ENCODE measurements at regions not wholly inside any gene's neighbourhood (a gene's known extent, or its start where the extent isn't known, plus 50 kb on each side); places are given as distances from the start of the nearest gene placed in this dataset.

DNA sequence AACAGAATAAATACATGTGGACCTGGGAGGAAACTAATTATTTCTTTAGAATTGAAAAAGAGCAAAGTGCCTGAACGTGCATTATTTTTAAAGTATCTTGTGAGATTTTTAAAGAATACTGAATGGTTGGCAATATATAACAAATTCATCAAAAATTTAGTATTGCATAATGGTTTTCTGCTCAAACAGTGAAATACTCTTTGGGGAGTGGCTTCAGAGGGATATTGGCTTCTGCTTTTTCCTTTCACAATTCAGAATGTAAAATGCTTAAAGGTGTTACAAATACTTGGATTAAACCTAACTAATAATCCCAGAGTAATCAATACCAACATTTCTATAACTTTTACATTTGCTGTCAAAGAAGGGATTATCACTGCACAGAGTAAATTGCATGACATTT lies 379.3 kb upstream of the CHD1 start:
- no peak overlapping the region for H3K4me3 ChIP-seq (ENCODE audit: low read depth, low read length)
- TF ChIP-seq, protein P1, sequence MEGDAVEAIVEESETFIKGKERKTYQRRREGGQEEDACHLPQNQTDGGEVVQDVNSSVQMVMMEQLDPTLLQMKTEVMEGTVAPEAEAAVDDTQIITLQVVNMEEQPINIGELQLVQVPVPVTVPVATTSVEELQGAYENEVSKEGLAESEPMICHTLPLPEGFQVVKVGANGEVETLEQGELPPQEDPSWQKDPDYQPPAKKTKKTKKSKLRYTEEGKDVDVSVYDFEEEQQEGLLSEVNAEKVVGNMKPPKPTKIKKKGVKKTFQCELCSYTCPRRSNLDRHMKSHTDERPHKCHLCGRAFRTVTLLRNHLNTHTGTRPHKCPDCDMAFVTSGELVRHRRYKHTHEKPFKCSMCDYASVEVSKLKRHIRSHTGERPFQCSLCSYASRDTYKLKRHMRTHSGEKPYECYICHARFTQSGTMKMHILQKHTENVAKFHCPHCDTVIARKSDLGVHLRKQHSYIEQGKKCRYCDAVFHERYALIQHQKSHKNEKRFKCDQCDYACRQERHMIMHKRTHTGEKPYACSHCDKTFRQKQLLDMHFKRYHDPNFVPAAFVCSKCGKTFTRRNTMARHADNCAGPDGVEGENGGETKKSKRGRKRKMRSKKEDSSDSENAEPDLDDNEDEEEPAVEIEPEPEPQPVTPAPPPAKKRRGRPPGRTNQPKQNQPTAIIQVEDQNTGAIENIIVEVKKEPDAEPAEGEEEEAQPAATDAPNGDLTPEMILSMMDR (conservative IDR thresholded peaks at IDR 0.05; ENCODE audit: low read depth, low read length), result no peak
- no peak for DNase-seq (ENCODE audit: low read depth)

DNA sequence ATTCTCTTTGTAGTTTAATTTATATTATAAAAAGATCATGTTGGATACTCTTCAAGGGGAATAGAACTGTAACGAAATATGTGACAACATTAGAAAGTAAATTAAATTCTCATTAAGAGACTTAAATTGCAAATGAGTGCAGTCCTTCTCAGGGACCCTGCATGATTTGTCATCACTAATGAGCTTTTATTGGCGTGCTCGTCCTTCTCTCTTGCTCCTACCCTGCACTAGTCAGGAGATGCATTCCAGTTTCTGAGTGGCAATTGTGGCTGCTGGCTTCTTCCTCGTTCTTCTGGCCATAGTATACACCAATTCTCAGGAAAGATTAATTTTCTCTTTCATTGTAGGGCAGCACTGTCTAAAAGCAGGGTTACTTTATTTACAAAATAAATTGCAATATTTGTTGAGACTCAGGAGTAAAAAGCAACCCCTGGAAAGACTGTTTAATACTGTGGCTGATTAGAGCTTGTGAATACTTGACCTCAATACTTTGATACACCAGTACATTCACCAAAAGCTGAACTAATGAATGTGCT lies 376.3 kb upstream of the CHD1 start:
- TF ChIP-seq, protein P1 (conservative IDR thresholded peaks at IDR 0.05; ENCODE audit: low read depth, low read length), result no peak
- no peak for DNase-seq (ENCODE audit: low read depth)
- no peak overlapping the region for H3K4me3 ChIP-seq (ENCODE audit: low read depth, low read length)

DNA sequence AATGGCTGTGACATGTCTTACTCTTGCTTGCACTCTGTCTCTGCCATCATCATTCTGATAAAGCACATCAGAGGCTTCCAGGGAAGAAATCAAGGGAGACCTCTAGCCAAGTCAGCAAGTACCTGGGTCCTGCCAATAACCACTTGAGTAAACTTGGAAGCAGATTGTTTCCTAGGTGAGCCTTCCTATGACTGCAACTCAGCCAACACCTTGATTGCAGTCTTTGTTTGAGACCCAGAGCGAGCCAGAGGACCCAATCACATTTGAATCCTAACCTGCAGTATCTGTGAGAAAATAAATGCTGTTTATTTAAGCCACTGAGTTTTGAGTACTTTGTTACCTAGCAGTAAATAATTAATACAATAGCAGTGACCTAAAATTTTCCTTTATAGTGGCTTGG lies 356.8 kb upstream of the CHD1 start:
- no peak overlapping the region for H3K4me3 ChIP-seq (ENCODE audit: low read depth, low read length)
- no peak for DNase-seq (ENCODE audit: low read depth)
- TF ChIP-seq, protein P1 (conservative IDR thresholded peaks at IDR 0.05; ENCODE audit: low read depth, low read length), result no peak

DNA sequence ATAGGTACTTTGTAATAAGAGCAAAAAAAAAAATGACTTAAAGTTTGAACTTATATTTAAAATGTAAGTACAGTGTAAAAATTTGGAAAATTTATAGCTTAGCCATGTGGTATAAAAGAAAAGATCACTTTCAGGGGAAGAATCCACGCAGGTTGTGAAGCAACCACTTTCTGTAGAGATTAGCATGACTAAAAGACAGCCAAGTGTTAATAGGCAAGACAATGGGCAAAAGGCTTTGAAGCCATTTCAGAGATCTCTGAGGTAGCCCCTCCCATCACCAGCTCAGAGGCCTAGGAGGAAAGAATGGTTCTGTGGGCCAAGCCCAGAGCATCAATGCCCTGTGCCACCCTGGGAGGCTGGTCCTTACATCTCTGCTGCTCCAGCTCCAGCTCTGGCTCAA lies 346.3 kb upstream of the CHD1 start:
- no peak for DNase-seq (ENCODE audit: low read depth)
- TF ChIP-seq, protein P1 (conservative IDR thresholded peaks at IDR 0.05; ENCODE audit: low read depth, low read length), result no peak
- no peak overlapping the region for H3K4me3 ChIP-seq (ENCODE audit: low read depth, low read length)

DNA sequence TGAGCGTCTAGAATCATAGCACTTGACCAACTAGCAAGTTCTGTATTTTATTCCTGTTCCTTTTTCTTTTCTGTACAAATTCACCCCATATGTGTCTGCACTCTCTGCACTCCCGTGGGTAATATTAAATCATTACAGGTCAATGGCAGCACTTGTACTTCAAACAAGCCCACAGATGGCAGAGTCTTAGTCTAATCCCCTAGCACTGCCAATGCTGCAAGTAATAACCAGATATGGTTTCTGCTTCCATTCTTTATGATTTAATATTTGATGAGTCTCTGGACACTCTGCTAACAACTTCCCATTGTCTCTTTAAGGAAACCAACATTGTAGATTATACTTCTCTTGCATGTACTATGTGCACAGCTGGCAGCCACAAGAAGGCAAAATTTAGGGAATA lies 343.8 kb upstream of the CHD1 start:
- DNase-seq (ENCODE audit: low read depth), result no peak
- H3K4me3 ChIP-seq (ENCODE audit: low read depth, low read length), result no peak overlapping the region
- TF ChIP-seq, protein P1 (conservative IDR thresholded peaks at IDR 0.05; ENCODE audit: low read depth, low read length), result no peak

DNA sequence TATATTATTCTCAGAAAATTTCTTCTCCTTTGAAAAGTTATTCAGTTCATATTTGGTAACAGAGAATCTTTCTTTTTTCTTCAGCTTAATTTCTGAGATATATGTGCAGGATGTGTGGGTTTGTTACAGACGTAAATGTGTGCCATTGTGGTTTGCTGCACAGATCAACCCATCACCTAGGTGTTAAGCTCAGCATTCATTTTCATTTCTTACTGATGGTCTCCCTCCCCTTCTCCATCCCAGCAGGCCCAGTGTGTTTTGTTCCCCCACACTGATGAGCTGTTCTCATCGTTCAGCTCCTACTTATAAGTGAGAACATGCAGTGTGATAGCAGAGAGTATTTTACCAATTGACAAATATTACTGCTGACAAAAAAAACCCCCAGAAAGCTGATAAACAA lies 330.0 kb upstream of the CHD1 start:
- H3K4me3 ChIP-seq (ENCODE audit: low read depth, low read length), result no peak overlapping the region
- no peak for DNase-seq (ENCODE audit: low read depth)
- TF ChIP-seq, protein P1 (conservative IDR thresholded peaks at IDR 0.05; ENCODE audit: low read depth, low read length), result no peak

DNA sequence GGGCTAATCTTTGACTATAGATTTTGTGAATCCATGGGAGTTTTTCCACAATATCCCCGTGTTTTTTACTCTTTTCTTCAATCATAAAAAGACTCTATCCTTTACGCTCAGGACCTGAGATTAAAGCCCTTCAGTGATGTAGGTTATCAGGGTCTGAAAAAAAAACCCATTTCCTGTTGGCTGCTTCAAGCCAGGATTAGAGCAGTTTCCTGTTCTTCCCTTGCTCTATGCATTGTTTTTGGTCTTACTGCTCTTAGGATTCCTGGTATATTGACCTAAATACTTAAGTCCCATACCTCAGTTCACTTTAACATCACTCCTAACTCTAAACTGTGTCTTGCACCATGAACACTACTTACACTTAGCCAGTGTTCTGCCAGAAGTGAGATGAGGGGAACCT lies 319.3 kb upstream of the CHD1 start:
- DNase-seq (ENCODE audit: low read depth), result no peak
- H3K4me3 ChIP-seq (ENCODE audit: low read depth, low read length), result no peak overlapping the region
- TF ChIP-seq, protein P1 (conservative IDR thresholded peaks at IDR 0.05; ENCODE audit: low read depth, low read length), result no peak
